HEK293 (cell line): ENCODE measurements at regions not wholly inside any gene's neighbourhood (a gene's known extent, or its start where the extent isn't known, plus 50 kb on each side); places are given as distances from the start of the nearest gene placed in this dataset.

Experiments
- GFI1B ChIP-seq: fragments of 450-650 bp; formaldehyde crosslinking; IDR thresholded peaks from 2 replicates; pipeline ENCODE4 v1.5.1; 2016; ENCODE audit warnings: missing biosample characterization, missing genetic modification characterization
- GLI2 ChIP-seq: fragments of 450-650 bp; formaldehyde crosslinking; IDR thresholded peaks from 2 replicates; pipeline ENCODE4; 2017; ENCODE audit warnings: missing biosample characterization, missing genetic modification characterization, low read depth, borderline replicate concordance
- IKZF3 ChIP-seq: fragments of 450-650 bp; IDR thresholded peaks from 2 replicates; pipeline ENCODE4 v1.5.0; 2018; ENCODE audit warnings: missing biosample characterization, mild to moderate bottlenecking, missing genetic modification characterization, moderate library complexity
- INSM2 ChIP-seq: fragments of 450-650 bp; formaldehyde crosslinking; IDR thresholded peaks from 2 replicates; pipeline ENCODE4 v1.5.1; 2016; ENCODE audit warnings: missing biosample characterization, missing genetic modification characterization
- KLF10 ChIP-seq: fragments of 450-650 bp; IDR thresholded peaks from 2 replicates; pipeline ENCODE4 v1.5.1; 2018; ENCODE audit warnings: missing biosample characterization, mild to moderate bottlenecking, missing genetic modification characterization
- OVOL3 ChIP-seq: fragments of 450-650 bp; formaldehyde crosslinking; IDR thresholded peaks from 2 replicates; pipeline ENCODE4 v1.5.1; 2016; ENCODE audit warnings: missing biosample characterization, missing genetic modification characterization
- PRDM2 ChIP-seq: fragments of 450-650 bp; formaldehyde crosslinking; IDR thresholded peaks from 2 replicates; pipeline ENCODE4 v1.5.1; 2016; ENCODE audit warnings: missing biosample characterization, missing genetic modification characterization, borderline replicate concordance
- SP7 ChIP-seq: fragments of 450-650 bp; formaldehyde crosslinking; IDR thresholded peaks from 2 replicates; pipeline ENCODE4 v1.5.1; 2016; ENCODE audit warnings: missing biosample characterization, missing genetic modification characterization
- TRIM28 ChIP-seq: IDR thresholded peaks from 2 replicates; pipeline ENCODE4 v1.6.1; 2011; ENCODE audit warnings: low read length, control low read depth, borderline replicate concordance
- ZBTB48 ChIP-seq: fragments of 450-650 bp; formaldehyde crosslinking; IDR thresholded peaks from 2 replicates; pipeline ENCODE4 v1.5.1; 2016; ENCODE audit warnings: missing biosample characterization, missing genetic modification characterization
- ZBTB49 ChIP-seq: fragments of 450-650 bp; formaldehyde crosslinking; IDR thresholded peaks from 2 replicates; pipeline ENCODE4 v1.5.1; 2016; ENCODE audit warnings: missing biosample characterization, missing genetic modification characterization, low read depth
- ZNF148 ChIP-seq: fragments of 450-650 bp; formaldehyde crosslinking; IDR thresholded peaks from 2 replicates; pipeline ENCODE4 v1.5.0; 2017; ENCODE audit warnings: missing biosample characterization, missing genetic modification characterization, borderline replicate concordance
- ZNF174 ChIP-seq: fragments of 450-650 bp; formaldehyde crosslinking; IDR thresholded peaks from 2 replicates; pipeline ENCODE4 v1.5.0; 2017; ENCODE audit warnings: missing biosample characterization, mild to moderate bottlenecking, missing genetic modification characterization
- ZNF239 ChIP-seq: fragments of 450-650 bp; formaldehyde crosslinking; IDR thresholded peaks from 2 replicates; pipeline ENCODE4 v1.5.1; 2016; ENCODE audit warnings: missing biosample characterization, missing genetic modification characterization
- ZNF266 ChIP-seq: fragments of 450-650 bp; formaldehyde crosslinking; IDR thresholded peaks from 2 replicates; pipeline ENCODE4 v1.5.1; 2016; ENCODE audit warnings: missing biosample characterization, missing genetic modification characterization, low read depth
- ZNF274 ChIP-seq, 2 experiments: fragments of 200-500 bp in 1 of 2; fragments of 450-650 bp in 1 of 2; sonication (Bioruptor generic) in 1 of 2; formaldehyde crosslinking in 1 of 2; IDR thresholded peaks; 2 replicates each; pipeline versions ENCODE4 v1.5.1 to v1.6.1; 2014 to 2016; ENCODE audit warnings: borderline replicate concordance in 1 of 2, inconsistent platforms in 1 of 2, low read length in 1 of 2, missing biosample characterization in 1 of 2, missing genetic modification characterization in 1 of 2
- ZNF391 ChIP-seq: fragments of 450-650 bp; formaldehyde crosslinking; IDR thresholded peaks from 2 replicates; pipeline ENCODE4 v1.5.1; 2016; ENCODE audit warnings: low read depth, missing biosample characterization, missing genetic modification characterization, borderline replicate concordance
- ZNF529 ChIP-seq: fragments of 450-650 bp; formaldehyde crosslinking; IDR thresholded peaks from 2 replicates; pipeline ENCODE4 v1.5.1; 2017; ENCODE audit warnings: missing genetic modification characterization, missing biosample characterization; ENCODE audit not compliant: insufficient replicate concordance
- ZNF596 ChIP-seq: fragments of 450-650 bp; IDR thresholded peaks from 2 replicates; pipeline ENCODE4 v1.5.0; 2018; ENCODE audit warnings: missing biosample characterization, mild to moderate bottlenecking, missing genetic modification characterization, moderate library complexity
- ZNF624 ChIP-seq: fragments of 450-650 bp; formaldehyde crosslinking; IDR thresholded peaks from 2 replicates; pipeline ENCODE4 v1.5.1; 2017; ENCODE audit warnings: missing biosample characterization, missing genetic modification characterization
- TF ChIP-seq, protein P1 (sequence below): fragments of 450-650 bp; formaldehyde crosslinking; IDR thresholded peaks from 2 replicates; pipeline ENCODE4 v1.5.1; 2016; ENCODE audit warnings: missing biosample characterization, missing genetic modification characterization
- TF ChIP-seq, protein P2 (sequence below): fragments of 450-650 bp; formaldehyde crosslinking; IDR thresholded peaks from 2 replicates; pipeline ENCODE4 v1.5.1; 2016; ENCODE audit warnings: missing biosample characterization, missing genetic modification characterization

DNA sequence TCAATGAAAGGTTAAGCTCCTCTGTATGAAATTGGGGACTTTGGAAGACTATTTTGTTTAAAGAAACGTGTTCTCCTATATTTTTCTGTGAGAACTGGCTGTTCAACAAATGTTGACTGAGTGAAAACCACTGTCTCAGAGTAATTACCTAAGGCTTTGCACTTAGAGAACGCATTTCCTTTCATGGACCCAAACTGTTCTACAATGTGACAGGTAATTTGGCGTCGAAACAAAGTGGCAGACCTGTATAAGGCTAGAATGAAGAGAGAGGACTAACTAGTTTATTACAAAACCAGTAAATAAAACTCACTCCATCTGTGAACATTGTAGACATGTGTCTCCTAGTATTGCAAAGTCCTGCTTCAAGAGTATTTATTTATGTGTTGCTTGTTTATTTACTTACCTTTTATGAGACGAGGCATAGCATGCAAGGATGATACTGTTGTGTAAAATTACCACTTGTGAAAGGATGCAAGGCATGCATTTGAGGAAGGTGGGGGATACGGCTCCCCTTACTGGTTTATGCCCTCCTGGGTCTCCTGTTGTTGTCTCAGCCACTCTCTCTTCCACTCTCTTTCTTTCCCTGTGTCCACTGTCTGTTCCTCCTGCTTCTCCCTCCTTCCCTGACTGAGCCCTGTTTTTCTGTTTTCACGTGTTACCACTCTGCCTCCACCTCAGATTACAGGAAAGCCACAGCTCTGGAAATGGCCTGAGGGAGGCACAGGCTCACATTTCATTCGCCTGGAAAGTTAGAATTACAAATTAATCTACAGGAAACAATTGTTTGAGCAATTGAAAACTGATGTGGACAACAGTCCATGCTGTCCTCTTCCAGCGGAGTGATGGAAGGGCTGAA, 444.0 kb upstream of the ZNF608 start (continued):
- no peak for TF ChIP-seq OVOL3 (tag by site-specific recombination)
- 0 out of 2 replicates have a peak, but pooled peaks have one; percentile 11 for TF ChIP-seq ZBTB48 (tag by site-specific recombination)
- no peak for TF ChIP-seq ZNF624 (tag by site-specific recombination)
- TF ChIP-seq ZBTB49 (tag by site-specific recombination), result no peak
- no peak for TF ChIP-seq ZNF239
- no peak for TF ChIP-seq ZNF174 (tag by site-specific recombination)
- no peak for TF ChIP-seq GLI2 (tag by site-specific recombination)
- TF ChIP-seq, protein P1, sequence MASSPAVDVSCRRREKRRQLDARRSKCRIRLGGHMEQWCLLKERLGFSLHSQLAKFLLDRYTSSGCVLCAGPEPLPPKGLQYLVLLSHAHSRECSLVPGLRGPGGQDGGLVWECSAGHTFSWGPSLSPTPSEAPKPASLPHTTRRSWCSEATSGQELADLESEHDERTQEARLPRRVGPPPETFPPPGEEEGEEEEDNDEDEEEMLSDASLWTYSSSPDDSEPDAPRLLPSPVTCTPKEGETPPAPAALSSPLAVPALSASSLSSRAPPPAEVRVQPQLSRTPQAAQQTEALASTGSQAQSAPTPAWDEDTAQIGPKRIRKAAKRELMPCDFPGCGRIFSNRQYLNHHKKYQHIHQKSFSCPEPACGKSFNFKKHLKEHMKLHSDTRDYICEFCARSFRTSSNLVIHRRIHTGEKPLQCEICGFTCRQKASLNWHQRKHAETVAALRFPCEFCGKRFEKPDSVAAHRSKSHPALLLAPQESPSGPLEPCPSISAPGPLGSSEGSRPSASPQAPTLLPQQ, result peak; percentile 58; the same call in 1 of the 2 replicates
- peak; percentile 33; the same call in 1 of the 2 replicates for TF ChIP-seq ZNF391
- TF ChIP-seq ZNF266, result no peak
- peak; percentile 43 for TF ChIP-seq ZNF596
- TF ChIP-seq IKZF3 (tag by site-specific recombination), result peak; percentile 47; the same call in 1 of the 2 replicates
- no peak for TF ChIP-seq KLF10 (tag by site-specific recombination)
- TF ChIP-seq ZNF148 (tag by site-specific recombination), result no peak
- no peak for TF ChIP-seq GFI1B (tag by site-specific recombination)
- TF ChIP-seq SP7 (tag by site-specific recombination), result peak; percentile 76
- TF ChIP-seq, protein P2, sequence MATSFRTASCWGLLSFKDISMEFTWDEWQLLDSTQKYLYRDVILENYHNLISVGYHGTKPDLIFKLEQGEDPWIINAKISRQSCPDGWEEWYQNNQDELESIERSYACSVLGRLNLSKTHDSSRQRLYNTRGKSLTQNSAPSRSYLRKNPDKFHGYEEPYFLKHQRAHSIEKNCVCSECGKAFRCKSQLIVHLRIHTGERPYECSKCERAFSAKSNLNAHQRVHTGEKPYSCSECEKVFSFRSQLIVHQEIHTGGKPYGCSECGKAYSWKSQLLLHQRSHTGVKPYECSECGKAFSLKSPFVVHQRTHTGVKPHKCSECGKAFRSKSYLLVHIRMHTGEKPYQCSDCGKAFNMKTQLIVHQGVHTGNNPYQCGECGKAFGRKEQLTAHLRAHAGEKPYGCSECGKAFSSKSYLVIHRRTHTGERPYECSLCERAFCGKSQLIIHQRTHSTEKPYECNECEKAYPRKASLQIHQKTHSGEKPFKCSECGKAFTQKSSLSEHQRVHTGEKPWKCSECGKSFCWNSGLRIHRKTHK (tag by site-specific recombination), result no peak
- TF ChIP-seq PRDM2 (tag by site-specific recombination), result no peak
- TF ChIP-seq TRIM28, result peak; percentile 57; the same call in 1 of the 2 replicates
- no peak for TF ChIP-seq ZNF274 (IDR thresholded peaks at IDR 0.05; ENCODE audit: low read length)
- no peak for TF ChIP-seq ZNF274 (tag by site-specific recombination; IDR thresholded peaks at IDR 0.05; ENCODE audit: borderline replicate concordance)
- no peak for TF ChIP-seq ZNF529 (tag by site-specific recombination)
- TF ChIP-seq INSM2 (tag by site-specific recombination), result 0 out of 2 replicates have a peak, but pooled peaks have one; percentile 21
